SK-N-DZ (cell line): ENCODE measurements at regions not wholly inside any gene's neighbourhood (a gene's known extent, or its start where the extent isn't known, plus 50 kb on each side); places are given as distances from the start of the nearest gene placed in this dataset.
A peak's percentile ranks its signal among the peaks of the same experiment; 100 is the strongest.

Experiments used
- DNase-seq: peaks from one replicate; pipeline ENCODE4 v3.0.0-alpha.2; 2015; ENCODE audit warnings: low spot score

DNA sequence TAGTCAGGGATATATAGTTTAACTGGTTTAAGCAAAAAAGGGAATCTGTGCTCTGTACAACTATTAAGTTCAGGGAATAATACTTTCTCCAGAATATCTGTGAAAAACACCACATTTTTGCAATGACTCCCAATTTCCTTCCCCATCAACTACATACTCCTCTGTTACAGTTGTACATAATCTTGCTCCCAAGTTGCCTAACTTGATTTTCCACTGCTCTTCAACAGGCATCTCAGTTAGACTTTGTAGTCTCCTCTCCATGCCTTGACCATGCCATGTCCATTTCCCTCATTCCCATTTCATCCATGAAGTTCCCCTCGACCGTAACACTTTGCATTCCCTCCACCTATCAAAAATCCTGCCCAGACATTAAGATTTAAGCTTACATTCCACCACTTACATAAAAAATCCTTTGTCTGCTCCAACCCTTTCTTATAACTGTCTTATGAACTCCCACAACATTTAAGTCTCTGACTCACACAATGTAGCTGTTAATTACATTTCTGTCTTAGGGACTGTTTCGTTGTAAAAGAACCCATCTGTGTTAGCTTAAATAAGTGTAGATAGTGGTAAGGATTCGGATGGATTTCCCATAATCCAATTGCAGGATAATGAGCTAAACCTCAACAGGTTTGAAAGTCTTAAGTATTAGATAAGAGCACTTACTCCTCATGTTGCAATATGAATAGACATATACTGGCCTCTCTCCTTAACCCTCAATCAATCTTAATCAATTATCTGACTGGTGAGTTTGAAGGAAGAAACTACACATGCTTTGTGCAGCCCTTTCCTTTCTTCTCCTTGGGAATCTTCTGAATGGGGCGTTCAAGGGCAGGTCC, 156.5 kb downstream of the PAWR start:
- peak; percentile 61 for DNase-seq

DNA sequence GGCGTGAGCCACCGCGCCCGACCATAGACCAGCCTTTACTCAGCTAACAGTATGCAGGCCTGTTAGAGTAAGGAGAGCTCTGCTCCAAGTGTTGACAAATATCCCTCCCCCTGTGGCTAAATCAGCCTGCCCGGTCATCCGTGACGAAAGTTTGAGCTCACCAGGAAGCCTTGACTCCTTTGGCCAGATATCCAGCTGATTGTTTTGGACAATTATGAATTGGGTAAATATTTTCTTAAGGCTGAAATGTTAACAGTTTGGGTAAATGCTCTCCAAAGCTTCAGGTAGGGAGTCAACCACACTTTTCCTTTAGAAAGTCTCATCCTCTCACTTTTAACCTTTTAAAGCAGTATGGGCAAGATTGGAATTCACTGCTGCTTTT, 157.9 kb downstream of the PAWR start:
- DNase-seq: no peak

DNA sequence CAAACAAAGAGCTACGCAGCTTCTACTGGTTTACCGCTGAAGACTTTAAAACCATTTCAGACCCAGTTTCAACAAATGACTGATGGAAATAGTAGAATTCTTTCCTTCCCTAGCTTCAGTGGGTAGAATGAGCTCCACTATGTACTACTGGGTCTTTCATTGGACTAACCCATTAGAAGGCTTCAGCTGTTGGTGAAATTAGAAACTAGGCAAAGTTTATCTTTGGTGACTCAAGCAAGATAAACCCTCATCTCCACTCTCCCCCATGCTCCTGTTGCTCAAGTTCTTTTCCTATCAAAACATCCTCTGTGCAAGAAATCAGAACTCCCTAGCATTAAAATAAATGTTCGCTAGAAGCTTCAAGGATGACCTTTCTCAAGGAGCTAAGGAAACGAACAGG, 159.2 kb downstream of the PAWR start:
- DNase-seq: no peak

GRCh38 chr12:79527473-79527872, 163.3 kb downstream of the PAWR start:
- DNase-seq: no peak

DNA sequence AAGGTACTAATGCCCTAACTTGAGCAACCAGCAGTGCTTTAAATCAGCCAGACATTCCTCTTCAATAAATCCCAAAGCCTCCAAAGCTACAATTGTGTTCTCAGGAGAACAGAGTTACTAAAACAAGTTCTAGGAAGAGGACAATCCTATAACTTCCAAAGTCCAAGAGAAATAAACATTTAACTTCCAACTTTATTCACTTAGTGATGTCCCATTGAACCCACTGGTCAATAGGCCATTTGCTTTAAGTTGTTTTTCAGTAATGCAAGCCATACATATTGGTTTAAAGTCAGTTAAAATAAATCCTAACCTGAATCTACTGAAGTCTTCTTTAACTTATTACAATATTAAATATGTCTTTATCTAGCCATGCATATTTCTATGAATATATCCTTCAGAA, 165.4 kb downstream of the PAWR start:
- no peak for DNase-seq

- DNase-seq: no peak
Observed at GRCh38 chr12:79524507-79525148, 166.1 kb downstream of the PAWR start.

- no peak for DNase-seq
Observed at GRCh38 chr12:79522989-79523386, 167.8 kb downstream of the PAWR start.

DNA sequence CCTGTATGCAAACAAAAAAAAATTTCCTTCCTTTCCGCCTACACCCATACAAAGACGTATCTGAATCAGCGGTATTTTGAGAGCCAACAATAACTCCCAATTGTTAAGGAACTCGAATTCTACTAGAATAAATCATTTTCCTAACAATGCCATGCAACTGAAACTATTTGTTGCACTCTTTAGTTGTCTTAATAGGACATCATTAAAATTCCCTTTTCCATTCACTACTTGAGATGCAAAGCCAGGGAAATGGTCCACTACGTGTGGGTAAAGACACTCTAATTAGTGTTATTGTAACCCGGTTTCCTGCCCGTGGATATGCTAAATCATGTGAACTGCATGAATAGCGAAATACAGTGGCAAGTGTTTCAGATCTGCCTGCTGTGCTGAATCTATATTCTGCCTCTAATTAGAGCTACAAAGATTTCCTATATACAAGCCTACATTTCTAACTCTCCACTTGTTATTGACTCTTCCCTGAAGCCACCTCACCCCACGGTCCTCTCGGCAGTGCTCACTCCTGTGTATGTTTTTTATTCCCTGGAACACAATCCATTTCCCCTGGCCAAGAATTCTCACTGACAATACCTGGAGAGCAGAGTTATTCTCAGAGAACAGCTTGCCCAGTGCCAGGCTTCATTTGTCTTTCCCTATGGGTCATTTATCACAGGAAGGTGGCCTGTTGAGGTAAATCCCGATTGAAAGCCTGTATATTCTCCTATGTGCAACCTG, 168.3 kb downstream of the PAWR start:
- no peak for DNase-seq

- no peak for DNase-seq
Observed at GRCh38 chr12:79521576-79521975, 169.2 kb downstream of the PAWR start.

- DNase-seq: no peak
Observed at GRCh38 chr12:79517363-79517762, 173.4 kb downstream of the PAWR start.

DNA sequence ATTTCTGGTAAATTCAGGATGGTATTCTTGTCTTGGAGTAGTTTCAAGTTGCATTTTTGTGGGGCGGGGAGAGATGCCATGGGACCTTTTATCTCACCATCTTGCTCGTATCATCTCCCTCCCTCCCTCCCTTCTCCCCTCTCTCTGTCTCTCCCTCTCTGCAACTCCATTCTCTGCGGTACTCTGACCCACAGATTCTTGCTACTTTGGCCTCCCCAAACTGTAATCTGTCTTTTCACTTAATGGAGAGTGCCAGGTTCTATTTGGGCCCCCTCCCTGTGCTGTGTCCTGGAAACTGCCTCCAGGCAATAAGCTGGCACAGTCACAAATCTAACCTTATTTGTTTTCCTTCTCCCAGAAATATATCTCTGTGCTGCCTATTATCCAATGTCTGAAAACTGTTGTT, 175.2 kb downstream of the PAWR start:
- no peak for DNase-seq

DNA sequence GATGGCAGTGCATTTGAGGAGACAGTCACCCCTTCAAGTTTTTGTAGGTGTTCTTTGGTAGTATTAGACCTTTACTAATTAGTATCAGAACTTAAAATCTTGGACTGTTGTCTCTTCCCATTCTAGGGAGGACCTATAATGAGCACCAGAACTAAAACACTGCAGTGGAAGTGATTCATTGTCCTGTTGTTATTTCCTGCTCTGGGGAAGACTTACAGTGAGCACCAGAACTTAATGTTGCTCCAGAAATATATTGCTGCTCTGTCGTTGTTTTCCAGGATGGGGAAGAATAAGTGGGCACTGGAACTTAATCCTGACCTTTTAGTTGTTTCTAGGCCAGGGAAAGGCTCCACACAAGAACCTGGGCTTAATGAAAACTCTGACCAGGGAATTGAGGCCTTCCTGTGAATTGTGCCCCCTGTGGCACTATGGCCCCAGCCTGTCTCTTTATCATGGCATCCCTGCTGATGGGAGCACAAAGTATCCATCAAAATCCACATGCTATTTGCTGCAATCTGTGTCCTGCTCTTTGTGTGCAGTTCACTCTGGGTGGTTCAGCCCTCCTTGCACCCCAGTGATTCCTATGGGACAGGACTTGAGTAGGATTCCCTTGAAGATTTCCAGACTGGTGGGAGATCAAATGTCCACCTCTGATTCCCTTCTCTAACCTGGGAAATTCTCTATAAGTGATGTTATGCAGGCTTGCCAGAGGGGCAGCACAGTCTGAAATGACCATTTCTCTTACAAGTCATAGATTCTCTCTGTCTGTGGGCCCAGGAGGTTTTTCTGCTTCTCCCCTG, 175.8 kb downstream of the PAWR start:
- no peak for DNase-seq

DNA sequence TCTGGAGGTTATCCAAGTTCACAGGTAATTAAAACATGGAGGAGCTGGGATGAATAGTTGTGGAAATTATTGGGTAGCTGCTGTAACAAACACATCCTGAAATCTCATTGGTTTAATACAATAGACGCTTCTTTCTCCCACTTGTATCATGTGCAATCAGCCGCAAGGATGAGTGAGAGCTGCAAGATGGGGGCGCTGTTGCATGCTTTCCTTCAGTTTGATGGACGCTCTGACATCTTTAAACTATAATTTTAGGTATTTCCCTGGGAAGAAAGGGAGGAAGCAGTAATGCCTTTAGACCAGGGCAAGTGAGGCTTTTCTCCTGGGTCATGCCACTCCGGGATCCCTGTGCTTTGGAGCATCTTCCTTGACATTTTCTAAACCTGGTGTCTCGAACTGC, 178.7 kb downstream of the PAWR start:
- DNase-seq: no peak

GRCh38 chr12:79508622-79509021, 182.1 kb downstream of the PAWR start:
- no peak for DNase-seq
